GM21717 (cell line): ENCODE measurements at regions not wholly inside any gene's neighbourhood (a gene's known extent, or its start where the extent isn't known, plus 50 kb on each side); places are given as distances from the start of the nearest gene placed in this dataset.
"Not testable (repeated sequence)": the region's sequence is repeated elsewhere in the genome, so short reads cannot be mapped to it uniquely, and the experiment has no call there.

ENCODE experiments used
- ATAC-seq: cut with Tn5 transposase; IDR thresholded peaks from one replicate; pipeline ENCODE4 v1.9.1; 2021; ENCODE audit warnings: mild to moderate bottlenecking, moderate library complexity; ENCODE audit not compliant: unreplicated experiment

GRCh38 chr3:70658513-70659310 lies 346.3 kb upstream of the MDFIC2 start:
- no peak for ATAC-seq

- ATAC-seq: no peak
Measured at GRCh38 chr3:70657454-70657853, 345.0 kb upstream of the MDFIC2 start.

DNA sequence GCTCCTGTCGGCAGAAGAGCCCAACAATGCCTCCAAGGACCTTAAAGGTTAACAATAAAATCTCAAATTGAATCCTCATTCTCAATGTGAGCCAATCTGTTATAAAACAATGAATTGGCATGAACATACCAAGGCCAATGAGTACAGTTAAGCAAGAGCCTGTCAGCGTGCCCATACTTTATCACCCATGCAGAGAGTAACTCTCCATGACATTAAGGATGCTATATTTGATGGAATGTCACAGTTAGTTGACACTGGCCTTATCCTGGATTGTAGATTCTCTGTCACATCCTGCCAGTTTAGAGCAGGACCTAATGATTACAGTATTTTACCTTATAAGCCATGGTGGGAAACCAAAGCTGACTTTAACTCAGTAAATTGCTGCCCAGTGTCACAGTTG lies 335.4 kb upstream of the MDFIC2 start:
- ATAC-seq: no peak

GRCh38 chr3:70647094-70647493 lies 334.7 kb upstream of the MDFIC2 start:
- no peak for ATAC-seq

DNA sequence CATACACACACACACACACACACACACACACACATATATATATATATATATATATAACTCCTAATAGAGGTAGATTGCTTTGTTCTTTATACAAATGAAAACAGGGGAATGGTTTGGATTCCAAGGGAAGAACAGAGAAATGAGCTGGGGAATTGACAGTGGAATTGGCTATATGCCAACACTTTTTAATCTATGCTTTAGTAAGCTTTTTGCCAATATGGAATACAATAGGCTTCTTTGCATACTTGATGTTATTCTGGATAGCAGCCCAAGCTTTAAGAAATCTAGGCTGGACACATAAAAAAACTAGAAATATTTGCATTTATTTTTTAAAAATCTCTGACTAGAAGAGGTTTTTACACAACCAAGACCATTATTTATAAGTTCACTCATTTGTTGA lies 334.2 kb upstream of the MDFIC2 start:
- no peak for ATAC-seq

GRCh38 chr3:70640481-70640880 lies 328.0 kb upstream of the MDFIC2 start:
- ATAC-seq: no peak

DNA sequence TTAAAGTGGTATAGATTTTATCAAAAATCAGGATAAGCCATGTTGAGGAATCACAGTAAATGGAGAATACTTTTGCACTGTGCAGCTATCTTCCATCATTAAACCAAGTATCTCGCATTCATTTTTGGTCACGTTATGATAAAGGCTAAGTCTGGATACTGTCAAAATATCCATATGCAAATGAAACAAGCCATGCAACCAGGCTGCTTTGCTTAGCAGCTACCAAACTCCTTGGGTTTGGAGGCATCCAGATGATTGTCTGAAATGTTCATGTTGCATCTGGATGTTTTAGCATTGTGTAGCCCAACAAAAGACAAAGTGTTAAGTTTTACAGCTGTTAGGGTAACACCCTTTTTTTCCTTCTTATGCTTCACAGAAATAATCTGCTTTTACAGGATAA lies 322.9 kb upstream of the MDFIC2 start:
- no peak for ATAC-seq

- no peak for ATAC-seq
Measured at GRCh38 chr3:70631716-70632307, 319.4 kb upstream of the MDFIC2 start.

DNA sequence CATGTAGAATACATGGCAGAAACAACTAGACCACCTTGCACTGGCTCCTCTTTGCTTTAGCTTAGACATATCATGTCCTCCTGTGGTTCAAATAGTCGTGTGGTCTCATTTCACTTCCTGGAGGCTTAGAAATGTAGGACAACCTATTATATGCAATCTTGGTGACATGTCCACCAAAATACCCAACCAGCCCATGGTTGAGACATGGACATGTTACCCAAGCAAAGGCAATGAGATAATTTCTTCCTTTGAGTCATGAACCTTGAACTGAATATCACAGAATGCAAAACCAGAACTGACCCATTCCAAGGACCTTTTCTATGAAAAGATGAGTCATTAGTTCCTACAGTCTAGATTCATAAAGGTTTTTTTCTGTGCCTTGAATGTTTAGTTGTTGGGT lies 309.0 kb upstream of the MDFIC2 start:
- ATAC-seq: no peak

GRCh38 chr3:70620956-70621355 lies 308.5 kb upstream of the MDFIC2 start:
- ATAC-seq: no peak

DNA sequence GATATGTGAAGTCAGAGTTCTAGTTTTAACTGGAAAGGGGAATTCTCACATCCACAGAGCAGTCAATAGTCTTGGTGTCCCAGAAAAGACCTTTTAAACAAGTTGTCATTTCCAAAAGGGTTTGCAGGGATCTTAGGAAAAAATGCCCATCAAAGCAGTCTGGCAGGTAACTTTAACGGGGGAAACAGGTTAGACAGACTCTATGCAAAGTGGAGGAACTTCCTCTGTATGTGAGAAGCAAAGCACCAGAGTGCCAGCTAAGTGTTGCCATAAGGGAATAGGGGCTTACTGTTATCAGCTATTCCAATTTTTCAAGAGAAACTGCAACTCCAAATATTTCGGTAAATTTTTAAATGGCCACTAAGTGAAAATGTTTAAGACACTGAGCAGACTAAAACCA lies 307.9 kb upstream of the MDFIC2 start:
- no peak for ATAC-seq

GRCh38 chr3:70618151-70618550 lies 305.7 kb upstream of the MDFIC2 start:
- no peak for ATAC-seq

DNA sequence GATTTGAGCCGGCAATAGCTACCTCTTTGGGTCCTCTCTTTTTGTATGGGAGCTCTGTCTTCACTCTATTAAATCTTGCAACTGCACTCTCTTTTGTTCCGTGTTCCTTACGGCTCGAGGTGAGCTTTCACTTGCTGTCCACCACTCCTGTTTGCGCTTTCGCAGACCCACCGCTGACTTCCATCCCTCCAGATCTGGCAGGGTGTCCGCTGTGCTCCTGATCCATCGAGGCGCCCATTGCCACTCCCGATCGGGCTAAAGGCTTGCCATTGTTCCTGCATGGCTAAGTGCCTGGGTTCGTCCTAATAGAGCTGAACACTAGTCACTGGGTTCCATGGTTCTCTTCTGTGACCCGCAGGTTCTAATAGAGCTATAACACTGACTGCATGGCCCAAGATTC lies 304.9 kb upstream of the MDFIC2 start:
- ATAC-seq: not testable (repeated sequence)

DNA sequence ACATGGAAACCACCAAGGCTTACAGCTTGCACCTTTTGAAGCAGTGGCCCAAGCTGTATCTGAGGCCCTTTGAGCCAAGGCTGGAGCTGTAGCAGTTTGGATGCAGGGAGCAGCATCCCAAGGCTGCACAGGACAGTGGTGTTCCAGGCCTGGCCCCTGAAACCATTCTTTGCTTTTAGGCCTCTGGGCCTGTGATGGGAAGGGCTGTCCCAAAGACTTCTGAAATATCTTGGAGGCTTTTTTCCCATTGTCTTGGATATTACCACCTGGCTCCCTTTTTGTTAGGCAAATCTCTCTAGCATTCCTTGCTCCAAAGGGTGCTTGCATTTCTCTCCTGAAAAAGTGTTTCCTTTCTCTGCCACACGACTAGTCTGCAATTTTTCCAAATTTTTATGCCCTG lies 302.8 kb upstream of the MDFIC2 start:
- no peak for ATAC-seq

GRCh38 chr3:70614111-70614510 lies 301.7 kb upstream of the MDFIC2 start:
- no peak for ATAC-seq

- no peak for ATAC-seq
Measured at GRCh38 chr3:70612920-70613319, 300.5 kb upstream of the MDFIC2 start.

DNA sequence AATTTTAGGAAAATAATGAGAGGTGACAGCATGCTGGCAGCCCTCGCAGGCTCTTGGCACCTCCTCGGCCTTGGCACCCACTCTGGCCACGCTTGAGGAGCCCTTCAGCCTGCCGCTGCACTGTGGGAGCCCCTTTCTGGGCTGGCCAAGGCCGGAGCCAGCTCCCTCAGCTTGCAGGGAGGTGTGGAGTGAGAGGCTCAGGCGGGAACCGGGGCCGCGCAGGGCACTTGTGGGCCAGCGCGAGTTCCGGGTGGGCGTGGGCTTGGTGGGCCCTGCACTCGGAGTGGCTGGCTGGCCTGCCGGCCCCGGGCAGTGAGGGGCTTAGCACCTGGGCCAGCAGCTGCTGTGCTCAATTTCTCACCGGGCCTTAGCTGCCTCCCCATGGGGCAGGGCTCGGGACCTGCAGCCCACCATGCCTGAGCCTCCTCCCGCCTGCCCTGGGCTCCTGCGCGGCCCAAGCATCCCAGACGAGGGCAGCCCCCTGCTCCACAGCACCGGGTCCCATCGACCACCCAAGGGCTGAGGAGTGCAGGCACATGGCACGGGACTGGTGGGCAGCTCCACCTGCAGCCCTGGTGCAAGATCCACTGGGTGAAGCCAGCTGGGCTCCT lies 299.3 kb upstream of the MDFIC2 start:
- not testable (repeated sequence) for ATAC-seq

DNA sequence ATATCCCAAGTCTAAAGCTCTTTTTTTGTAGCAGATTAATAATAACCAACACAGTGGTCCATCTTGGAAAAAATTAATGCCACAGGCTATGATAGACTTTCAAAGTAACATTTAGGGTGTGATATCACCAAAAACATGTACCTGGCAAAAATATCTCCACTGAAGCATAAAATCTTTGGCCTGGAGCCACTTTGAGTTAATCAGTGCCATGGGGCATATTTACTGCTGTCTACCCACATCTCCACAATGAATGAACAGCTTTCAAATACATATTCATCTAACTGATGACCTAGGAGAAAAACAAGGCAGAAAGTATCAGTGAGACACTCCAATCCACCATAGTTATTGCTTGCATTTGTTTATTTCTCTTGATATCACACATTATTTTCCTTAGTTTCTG lies 296.0 kb upstream of the MDFIC2 start:
- ATAC-seq: no peak

- no peak for ATAC-seq
Measured at GRCh38 chr3:70607469-70607868, 295.0 kb upstream of the MDFIC2 start.

DNA sequence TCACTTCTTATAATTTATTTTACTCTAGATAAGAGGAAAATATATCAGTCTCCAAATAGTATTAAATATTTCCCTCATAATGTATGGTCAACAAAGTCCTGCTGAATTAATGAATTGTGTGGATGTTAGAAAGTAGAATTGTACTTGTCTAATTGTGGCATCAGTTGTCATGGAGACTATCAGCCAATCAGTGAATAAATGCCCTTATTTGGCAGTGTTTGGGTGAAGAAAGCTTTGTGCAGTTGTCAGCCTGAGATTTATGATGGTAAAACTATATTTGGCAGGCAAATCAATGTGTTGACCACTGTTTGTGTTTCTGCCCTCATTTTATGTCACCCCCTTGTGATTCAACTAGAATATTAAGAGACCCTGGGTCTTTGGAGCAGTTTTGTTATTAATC lies 293.6 kb upstream of the MDFIC2 start:
- ATAC-seq: no peak

- ATAC-seq: no peak
Measured at GRCh38 chr3:70603103-70603502, 290.7 kb upstream of the MDFIC2 start.

GRCh38 chr3:70597312-70597711 lies 284.9 kb upstream of the MDFIC2 start:
- no peak for ATAC-seq
